Cardiac muscle cell (in vitro differentiated cells and primary cell): ENCODE measurements at regions not wholly inside any gene's neighbourhood (a gene's known extent, or its start where the extent isn't known, plus 50 kb on each side); places are given as distances from the start of the nearest gene placed in this dataset.

Experiments used
- DNase-seq, 2 donors: peaks; one replicate each; pipeline versions ENCODE4 v3.0.0 to v3.0.0-alpha.2; 2010 to 2017; ENCODE audit warnings: low read depth in 1 of 2, low spot score in 1 of 2
- H3K27ac ChIP-seq: fragments of 200-600 bp; sonication (generic); 2 replicates; pipeline ENCODE4 v1.5.1; 2016
- H3K27me3 ChIP-seq: fragments of 200-600 bp; sonication (generic); 2 replicates; pipeline ENCODE4 v1.6.0; 2016; ENCODE audit warnings: control low read depth
- H3K36me3 ChIP-seq: fragments of 200-600 bp; sonication (generic); 2 replicates; pipeline ENCODE4 v1.5.1; 2016; ENCODE audit warnings: control low read depth
- H3K4me1 ChIP-seq: fragments of 200-600 bp; sonication (generic); 2 replicates; pipeline ENCODE4 v1.8.1; 2017; ENCODE audit warnings: low read depth, mild to moderate bottlenecking, mixed run types
- H3K4me3 ChIP-seq: fragments of 200-600 bp; sonication (generic); 2 replicates; pipeline ENCODE4 v1.5.1; 2016; ENCODE audit warnings: mild to moderate bottlenecking
- H3K9me3 ChIP-seq: fragments of 200-600 bp; sonication (generic); 2 replicates; pipeline ENCODE4 v1.5.1; 2017; ENCODE audit warnings: low read depth, mild to moderate bottlenecking, control low read depth
- CTCF ChIP-seq: IDR thresholded peaks from 2 replicates; pipeline ENCODE4 v1.5.1; 2012; ENCODE audit warnings: low read depth, mild to moderate bottlenecking, low read length

- no peaks in the 10 kb centered on the region for H3K36me3 ChIP-seq
- H3K9me3 ChIP-seq = no peaks in the 10 kb centered on the region
- peak in 1 of 2 donors; percentile 35 for DNase-seq
- H3K27me3 ChIP-seq = no peaks in the 10 kb centered on the region
- no peak for TF ChIP-seq CTCF
- no peak overlapping the region for H3K4me3 ChIP-seq
- H3K27ac ChIP-seq = peak overlapping the region; percentile 86
- peaks cover 16% of the 10 kb centered on the region for H3K4me1 ChIP-seq
Observed at GRCh38 chr4:124019749-124020549, 623.4 kb downstream of the SPRY1 start.

DNA sequence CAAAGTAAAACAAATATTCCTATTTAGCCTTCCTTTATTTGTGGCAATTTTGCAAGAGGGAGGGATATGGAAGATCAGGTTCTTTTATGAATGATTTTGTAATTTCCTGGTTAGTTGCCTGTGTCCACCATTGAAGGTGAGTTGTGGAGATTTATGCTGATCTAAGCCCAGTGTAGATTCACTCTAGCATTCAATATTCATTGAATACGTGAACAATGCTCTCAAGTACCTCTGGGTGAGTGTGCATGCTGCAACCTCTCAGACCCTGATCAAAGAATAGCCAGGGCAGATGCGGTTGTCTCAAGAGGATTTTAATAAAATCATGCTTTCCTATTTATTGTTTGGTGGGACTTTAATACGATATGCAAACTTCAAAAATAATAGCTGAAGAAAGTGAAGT, 628.4 kb downstream of the SPRY1 start:
- peaks cover 4% of the 10 kb centered on the region for H3K4me1 ChIP-seq
- no peak for DNase-seq
- no peak overlapping the region for H3K27ac ChIP-seq
- H3K4me3 ChIP-seq = no peak overlapping the region
- no peak for TF ChIP-seq CTCF
- H3K36me3 ChIP-seq = no peaks in the 10 kb centered on the region
- H3K9me3 ChIP-seq = no peaks in the 10 kb centered on the region
- no peaks in the 10 kb centered on the region for H3K27me3 ChIP-seq

DNA sequence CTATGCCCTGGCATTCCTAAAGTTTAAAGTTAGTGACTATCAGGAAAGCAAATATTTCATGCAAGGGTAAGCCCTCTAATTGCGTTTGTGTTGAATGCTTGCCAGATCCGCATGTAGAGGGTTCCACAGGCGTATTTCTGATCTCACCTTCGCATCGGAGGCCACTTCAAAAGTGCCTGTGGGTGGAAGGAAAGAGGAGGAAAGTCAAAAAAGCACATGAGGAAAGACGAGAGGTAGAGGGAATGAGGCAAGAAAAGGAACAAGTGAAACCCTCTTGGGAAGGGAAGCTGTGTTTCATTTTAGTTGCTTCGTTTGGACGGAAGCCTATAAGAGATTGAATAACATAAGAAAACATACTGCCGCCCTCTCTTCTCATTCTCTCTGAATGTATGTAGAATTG, 628.8 kb downstream of the SPRY1 start:
- Histone ChIP-seq H3K27me3 (no peaks in the 10 kb centered on the region), H3K36me3 (no peaks in the 10 kb centered on the region), H3K4me3 (no peak overlapping the region), H3K4me1 (peaks cover under 1% of the 10 kb centered on the region), H3K9me3 (no peaks in the 10 kb centered on the region), H3K27ac (no peak overlapping the region)
- TF ChIP-seq CTCF = no peak
- DNase-seq = no peak

DNA sequence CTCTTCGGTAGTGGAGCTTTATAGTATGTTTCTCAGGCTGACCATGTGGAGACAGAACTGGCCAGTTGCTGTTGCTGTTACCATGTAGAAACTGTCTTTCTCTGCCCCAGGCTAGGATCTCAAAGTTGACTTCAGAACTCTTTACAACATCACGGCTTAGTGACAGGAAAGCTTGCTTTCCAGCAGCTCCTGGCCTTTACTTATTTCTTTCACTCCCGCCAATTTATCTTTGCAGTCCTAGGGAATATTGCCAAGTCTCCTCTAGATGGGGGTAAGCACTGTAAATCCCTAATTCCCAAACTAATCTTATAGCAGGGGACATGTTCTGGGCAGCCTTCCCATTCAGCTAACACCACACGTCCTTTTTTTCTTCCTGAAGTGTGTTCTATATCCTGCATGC, 631.6 kb downstream of the SPRY1 start:
- TF ChIP-seq CTCF = no peak
- no peak overlapping the region for H3K4me3 ChIP-seq
- DNase-seq = peak in 1 of 2 donors; percentile 90

DNA sequence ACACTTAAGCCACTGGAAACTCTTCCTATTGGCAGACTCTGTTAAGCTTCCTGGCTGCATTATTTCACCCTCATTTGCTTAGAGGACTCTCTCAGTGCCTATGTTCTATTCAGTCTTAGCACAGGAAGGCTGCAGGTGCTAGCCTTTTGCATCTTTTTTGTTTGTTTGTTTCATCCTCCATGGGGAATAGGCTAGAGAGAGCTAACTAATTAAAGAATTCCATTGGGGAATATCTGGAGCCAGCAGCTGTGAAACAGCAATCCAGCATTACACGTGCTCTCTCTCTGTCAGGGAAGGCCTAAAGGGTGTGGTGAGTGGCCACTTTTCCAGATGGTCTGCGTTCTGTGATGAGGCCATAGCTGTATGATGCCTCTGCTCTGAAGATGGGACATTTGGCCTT, 633.6 kb downstream of the SPRY1 start:
- no peaks in the 10 kb centered on the region for H3K27me3 ChIP-seq
- TF ChIP-seq CTCF = no peak
- H3K9me3 ChIP-seq = no peaks in the 10 kb centered on the region
- H3K4me1 ChIP-seq = peaks cover 22% of the 10 kb centered on the region
- peak overlapping the region; percentile 20 for H3K27ac ChIP-seq
- peak in 1 of 2 donors; percentile 17 for DNase-seq
- no peaks in the 10 kb centered on the region for H3K36me3 ChIP-seq
- no peak overlapping the region for H3K4me3 ChIP-seq

More for the DNA sequence above, 631.6 kb downstream of the SPRY1 start:
- Histone ChIP-seq H3K4me1 (peaks cover 22% of the 10 kb centered on the region), H3K36me3 (no peaks in the 10 kb centered on the region), H3K9me3 (no peaks in the 10 kb centered on the region), H3K27ac (no peak overlapping the region), H3K27me3 (no peaks in the 10 kb centered on the region)
